SK-N-SH (cell line): ENCODE measurements at regions not wholly inside any gene's neighbourhood (a gene's known extent, or its start where the extent isn't known, plus 50 kb on each side); places are given as distances from the start of the nearest gene placed in this dataset.

Experiments used
- CHD2 ChIP-seq: fragments of 150-350 bp; IDR thresholded peaks from 2 replicates; pipeline ENCODE4 v1.6.1; 2018; ENCODE audit warnings: low read length; ENCODE audit not compliant: partially characterized antibody
- EP300 ChIP-seq, 2 experiments: IDR thresholded peaks; 2 replicates each; pipeline versions ENCODE4 v1.4.0 to v1.6.1; 2012; ENCODE audit warnings: borderline replicate concordance in 1 of 2, low read depth in 1 of 2, low read length in 1 of 2
- FOXJ3 ChIP-seq: sonication (generic); formaldehyde crosslinking; IDR thresholded peaks from 2 replicates; pipeline ENCODE4 v1.5.1; 2020; ENCODE audit warnings: mild to moderate bottlenecking, missing genetic modification reagents
- GATA2 ChIP-seq: sonication (generic); formaldehyde crosslinking; IDR thresholded peaks from 2 replicates; pipeline ENCODE4 v1.5.0; 2020; ENCODE audit warnings: mild to moderate bottlenecking, missing genetic modification reagents
- MXI1 ChIP-seq: IDR thresholded peaks from 2 replicates; pipeline ENCODE4 v1.6.1; 2012; ENCODE audit warnings: mild to moderate bottlenecking, low read depth, low read length, improper control_type of control experiment
- POLR2AphosphoS5 ChIP-seq: IDR thresholded peaks from 2 replicates; pipeline ENCODE4 v1.6.1; 2012; ENCODE audit warnings: low read depth, low read length
- RCOR1 ChIP-seq: fragments of 150-350 bp; IDR thresholded peaks from 2 replicates; pipeline ENCODE4 v1.6.1; 2017; ENCODE audit warnings: antibody characterized with exemption, low read length
- RFX5 ChIP-seq: IDR thresholded peaks from 2 replicates; pipeline ENCODE4 v1.6.1; 2012; ENCODE audit warnings: mild to moderate bottlenecking, improper control_type of control experiment, low read length
- TAF1 ChIP-seq: IDR thresholded peaks from 2 replicates; pipeline ENCODE4 v1.6.1; 2012; ENCODE audit warnings: low read depth, mild to moderate bottlenecking, low read length, moderate library complexity, borderline replicate concordance
- TF ChIP-seq, protein P1 (sequence below): fragments of 200-600 bp; sonication (generic); IDR thresholded peaks from 2 replicates; pipeline ENCODE4 v1.6.1; 2017; ENCODE audit warnings: antibody characterized with exemption, mild to moderate bottlenecking, moderate library complexity
- TF ChIP-seq, protein P2 (sequence below): IDR thresholded peaks from 2 replicates; pipeline ENCODE4 v1.4.0; 2012; ENCODE audit warnings: low read depth

DNA sequence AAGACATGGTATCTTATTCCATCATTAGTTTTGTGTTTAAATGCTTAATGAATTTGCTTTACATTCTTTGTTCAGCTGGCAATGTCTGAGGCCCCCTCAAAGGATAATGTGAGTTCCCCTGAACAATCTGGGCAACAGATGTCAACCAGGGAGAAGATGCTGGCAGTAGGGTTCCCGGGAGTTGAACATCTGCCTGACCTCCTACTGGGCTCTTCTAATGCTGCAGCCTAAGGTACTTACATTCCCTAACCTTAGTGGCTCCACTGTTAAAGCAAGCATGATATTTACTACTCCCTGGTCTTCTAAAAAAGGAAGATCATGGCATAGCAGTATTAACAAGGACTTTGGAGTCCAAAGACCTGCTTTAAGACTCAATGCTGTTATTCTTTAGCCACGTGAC is 574.9 kb upstream of the NR5A2 start:
- TF ChIP-seq MXI1 (no peak), RFX5 (no peak), POLR2AphosphoS5 (no peak), CHD2 (no peak), FOXJ3 (CRISPR knock-in tag) (no peak), EP300 (IDR thresholded peaks at IDR 0.05; ENCODE audit: borderline replicate concordance in 1 of 2, low read depth in 1 of 2, low read length in 1 of 2) (no peak), TAF1 (no peak), GATA2 (no peak), RCOR1 (no peak)
- TF ChIP-seq, protein P1, sequence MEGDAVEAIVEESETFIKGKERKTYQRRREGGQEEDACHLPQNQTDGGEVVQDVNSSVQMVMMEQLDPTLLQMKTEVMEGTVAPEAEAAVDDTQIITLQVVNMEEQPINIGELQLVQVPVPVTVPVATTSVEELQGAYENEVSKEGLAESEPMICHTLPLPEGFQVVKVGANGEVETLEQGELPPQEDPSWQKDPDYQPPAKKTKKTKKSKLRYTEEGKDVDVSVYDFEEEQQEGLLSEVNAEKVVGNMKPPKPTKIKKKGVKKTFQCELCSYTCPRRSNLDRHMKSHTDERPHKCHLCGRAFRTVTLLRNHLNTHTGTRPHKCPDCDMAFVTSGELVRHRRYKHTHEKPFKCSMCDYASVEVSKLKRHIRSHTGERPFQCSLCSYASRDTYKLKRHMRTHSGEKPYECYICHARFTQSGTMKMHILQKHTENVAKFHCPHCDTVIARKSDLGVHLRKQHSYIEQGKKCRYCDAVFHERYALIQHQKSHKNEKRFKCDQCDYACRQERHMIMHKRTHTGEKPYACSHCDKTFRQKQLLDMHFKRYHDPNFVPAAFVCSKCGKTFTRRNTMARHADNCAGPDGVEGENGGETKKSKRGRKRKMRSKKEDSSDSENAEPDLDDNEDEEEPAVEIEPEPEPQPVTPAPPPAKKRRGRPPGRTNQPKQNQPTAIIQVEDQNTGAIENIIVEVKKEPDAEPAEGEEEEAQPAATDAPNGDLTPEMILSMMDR = no peak
- TF ChIP-seq, protein P2, sequence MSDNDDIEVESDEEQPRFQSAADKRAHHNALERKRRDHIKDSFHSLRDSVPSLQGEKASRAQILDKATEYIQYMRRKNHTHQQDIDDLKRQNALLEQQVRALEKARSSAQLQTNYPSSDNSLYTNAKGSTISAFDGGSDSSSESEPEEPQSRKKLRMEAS = no peak
